HG02943 (cell line): ENCODE measurements at regions not wholly inside any gene's neighbourhood (a gene's known extent, or its start where the extent isn't known, plus 50 kb on each side); places are given as distances from the start of the nearest gene placed in this dataset.
"Not testable (repeated sequence)": the region's sequence is repeated elsewhere in the genome, so short reads cannot be mapped to it uniquely, and the experiment has no call there.

Source experiments
- ATAC-seq: cut with Tn5 transposase; IDR thresholded peaks from one replicate; pipeline ENCODE4 v1.9.1; 2021; ENCODE audit warnings: mild to moderate bottlenecking, low read depth, moderate library complexity; ENCODE audit not compliant: unreplicated experiment

DNA sequence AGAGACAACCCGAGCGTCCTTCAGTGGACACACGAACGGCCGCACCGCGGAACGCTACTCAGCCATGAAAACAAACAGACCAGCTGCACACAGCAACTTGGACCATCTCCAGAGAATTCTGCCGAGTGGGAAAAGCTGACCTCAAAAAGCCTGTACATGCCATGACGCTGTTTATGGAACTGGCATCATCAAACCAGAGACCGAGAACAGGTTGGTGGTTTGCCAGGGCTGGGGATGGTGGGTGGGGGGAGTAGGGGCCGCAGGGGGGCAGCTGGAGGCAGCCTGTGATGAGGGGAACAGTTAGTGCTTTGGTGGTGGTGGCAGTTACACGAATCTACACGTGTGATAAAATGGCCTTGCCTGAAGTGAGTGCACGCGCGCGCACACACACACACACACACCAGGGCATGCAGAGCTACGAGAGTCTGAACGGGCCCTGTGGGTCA lies 169.8 kb downstream of the LAT start:
- ATAC-seq = no peak

DNA sequence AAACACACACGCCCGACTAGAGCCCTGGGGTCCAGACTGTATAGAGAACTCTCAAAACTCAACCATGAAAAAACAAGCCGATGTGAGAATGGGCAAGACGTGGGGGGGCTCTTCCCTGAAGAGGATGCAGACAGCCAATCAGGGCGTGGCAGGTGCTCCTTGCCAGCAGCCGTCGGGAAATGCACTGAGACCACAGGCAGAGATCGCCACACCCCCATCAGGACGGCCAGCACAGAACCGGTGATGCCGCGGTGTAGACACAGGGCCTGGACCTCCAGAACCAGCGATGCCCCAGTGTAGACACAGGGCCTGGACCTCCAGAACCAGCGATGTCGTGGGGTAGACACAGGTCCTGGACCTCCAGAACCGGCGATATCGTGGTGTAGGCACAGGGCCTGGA lies 169.2 kb downstream of the LAT start:
- no peak for ATAC-seq

DNA sequence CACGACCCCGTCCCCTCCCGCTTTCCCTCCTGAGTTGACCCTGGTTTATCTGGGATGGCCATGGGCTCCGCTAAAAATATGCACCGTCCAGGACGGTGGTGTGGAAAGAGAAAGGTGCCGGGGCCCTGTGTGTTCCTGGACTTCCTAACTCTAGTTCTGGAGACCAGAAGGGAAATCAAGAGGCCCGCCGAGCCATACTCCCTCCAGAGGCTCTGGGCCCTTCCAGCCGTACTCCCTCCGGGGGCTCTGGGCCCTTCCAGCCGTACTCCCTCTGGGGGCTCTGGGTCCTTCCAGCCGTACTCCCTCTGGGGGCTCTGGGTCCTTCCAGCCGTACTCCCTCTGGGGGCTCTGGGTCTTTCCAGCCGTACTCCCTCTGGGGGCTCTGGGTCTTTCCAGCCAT lies 168.5 kb downstream of the LAT start:
- not testable (repeated sequence) for ATAC-seq

DNA sequence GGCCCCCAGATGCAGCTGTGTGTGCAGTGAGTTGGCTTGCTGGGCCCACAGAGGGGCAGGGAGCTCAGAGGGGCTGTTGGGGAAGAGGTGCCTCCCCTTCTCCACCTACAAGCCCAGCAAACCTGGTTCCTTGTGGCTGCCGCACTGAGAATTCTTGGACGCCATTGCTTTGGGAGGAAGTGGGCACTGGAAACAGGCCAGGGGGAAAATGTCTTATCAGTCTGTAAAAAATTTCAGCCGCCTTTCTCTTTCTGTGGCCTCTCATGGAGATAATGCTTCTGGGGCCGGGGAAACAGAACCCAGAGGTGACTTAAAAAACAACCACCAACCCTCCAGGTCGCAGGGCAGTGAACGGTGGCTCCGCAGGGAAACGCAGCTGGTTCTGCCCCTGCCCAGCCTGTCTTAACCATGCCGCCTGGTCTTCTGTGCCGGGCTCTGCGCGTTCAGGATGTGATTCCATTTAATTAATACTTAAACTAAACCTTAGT lies 167.7 kb downstream of the LAT start:
- not testable (repeated sequence) for ATAC-seq

DNA sequence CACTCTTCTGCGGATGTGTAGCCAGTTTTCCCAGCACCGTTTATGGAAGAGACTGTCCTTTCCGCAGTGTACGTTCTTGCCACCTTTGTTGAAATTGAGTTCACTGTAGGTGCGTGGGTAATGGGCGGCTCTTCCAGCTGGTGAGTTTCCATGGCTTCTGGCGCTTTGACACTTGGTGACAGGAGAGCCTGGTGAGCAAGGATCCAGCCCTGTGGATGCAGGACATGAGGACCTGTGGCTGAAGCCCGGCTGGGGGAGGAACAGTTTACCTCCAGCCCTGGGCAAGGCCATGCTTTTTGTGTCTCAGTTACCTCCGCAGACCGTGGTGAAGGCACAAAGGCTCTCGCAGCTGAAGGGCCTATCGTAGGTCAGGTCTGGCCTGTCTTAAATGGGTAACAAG lies 166.5 kb downstream of the LAT start:
- no peak for ATAC-seq

DNA sequence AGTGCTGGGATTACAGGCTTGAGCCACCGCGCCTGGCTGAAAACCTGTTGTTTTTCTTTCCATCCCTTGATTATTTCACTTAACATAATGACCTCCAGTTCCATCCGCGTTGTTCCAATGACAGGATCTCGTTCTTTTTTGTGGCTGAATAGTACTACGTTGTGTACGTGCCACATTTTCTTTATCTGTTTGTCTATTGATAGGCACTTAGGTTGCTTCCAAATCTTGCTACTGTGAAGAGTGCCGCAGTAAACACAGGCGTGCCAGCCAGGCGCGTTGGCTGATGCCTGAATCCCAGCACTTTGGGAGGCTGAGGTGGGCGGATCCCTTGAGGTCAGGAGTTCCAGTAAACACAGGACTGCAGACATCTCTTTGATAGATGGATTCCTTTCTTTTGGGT lies 165.1 kb downstream of the LAT start:
- not testable (repeated sequence) for ATAC-seq

DNA sequence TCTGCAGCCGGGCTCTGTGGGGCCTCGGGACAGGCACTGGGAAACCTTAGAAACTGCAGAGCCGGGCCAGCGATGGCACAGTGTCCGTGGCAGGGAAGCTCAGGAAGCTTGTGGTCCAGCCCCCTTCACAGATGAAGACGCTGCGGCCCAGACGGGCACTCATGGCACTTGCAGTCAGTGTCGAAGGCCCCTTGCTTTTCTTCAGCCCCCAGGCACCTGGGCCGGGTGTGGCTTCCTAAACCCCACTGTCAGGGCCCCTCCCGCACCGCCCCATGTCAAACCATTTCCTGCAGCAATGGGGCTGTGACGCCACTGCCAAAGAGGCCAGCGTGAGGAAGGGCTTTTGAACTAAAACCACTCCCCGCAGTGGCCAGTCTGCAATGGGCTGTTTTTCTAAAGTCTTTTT lies 164.0 kb downstream of the LAT start:
- no peak for ATAC-seq

DNA sequence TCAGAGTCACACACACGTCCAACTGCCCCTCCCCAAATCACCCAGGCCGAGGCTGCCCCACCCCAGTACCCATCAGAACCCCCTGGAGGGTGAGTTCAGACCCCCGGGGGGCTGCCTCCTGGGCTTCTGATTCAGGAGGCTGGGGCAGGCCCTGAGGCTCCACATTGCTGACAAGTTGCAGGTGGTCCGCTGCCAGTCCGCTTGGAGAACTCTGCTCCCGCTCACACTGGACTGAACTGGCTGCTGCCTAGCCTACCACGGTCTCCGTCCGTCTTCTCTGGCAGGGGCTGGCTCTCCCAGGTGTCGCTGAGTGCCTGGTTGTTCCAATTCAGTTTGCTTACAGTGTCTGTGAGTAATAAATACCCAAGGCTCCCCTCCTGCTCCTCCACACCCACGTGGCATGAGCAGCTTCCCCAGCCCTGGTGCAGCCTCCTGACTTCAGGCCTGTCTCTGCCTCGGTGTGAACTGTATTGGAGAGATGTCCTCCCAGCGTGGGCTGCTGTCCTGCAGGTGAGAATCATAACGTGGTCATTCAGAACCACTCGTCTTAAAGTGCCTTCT lies 163.4 kb downstream of the LAT start:
- no peak for ATAC-seq

DNA sequence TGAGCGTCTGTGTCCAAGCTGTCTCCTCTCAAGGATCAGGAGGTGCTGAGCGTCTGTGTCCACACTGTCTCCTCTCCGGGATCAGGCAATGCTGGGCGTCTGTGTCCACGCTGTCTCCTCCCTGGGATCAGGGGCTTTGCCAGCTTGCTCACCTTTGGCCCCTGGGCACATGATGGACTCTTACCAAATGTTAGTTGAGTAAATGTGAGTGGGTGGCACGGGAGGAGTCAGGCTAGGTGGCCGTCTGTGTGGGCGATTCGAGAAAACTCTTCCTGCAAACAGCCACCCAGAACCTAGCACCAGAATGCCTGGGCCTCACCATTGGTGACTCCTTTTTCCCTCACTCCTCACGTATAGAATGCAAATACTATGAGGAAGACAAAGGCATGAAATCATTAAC lies 162.9 kb downstream of the LAT start:
- not testable (repeated sequence) for ATAC-seq

DNA sequence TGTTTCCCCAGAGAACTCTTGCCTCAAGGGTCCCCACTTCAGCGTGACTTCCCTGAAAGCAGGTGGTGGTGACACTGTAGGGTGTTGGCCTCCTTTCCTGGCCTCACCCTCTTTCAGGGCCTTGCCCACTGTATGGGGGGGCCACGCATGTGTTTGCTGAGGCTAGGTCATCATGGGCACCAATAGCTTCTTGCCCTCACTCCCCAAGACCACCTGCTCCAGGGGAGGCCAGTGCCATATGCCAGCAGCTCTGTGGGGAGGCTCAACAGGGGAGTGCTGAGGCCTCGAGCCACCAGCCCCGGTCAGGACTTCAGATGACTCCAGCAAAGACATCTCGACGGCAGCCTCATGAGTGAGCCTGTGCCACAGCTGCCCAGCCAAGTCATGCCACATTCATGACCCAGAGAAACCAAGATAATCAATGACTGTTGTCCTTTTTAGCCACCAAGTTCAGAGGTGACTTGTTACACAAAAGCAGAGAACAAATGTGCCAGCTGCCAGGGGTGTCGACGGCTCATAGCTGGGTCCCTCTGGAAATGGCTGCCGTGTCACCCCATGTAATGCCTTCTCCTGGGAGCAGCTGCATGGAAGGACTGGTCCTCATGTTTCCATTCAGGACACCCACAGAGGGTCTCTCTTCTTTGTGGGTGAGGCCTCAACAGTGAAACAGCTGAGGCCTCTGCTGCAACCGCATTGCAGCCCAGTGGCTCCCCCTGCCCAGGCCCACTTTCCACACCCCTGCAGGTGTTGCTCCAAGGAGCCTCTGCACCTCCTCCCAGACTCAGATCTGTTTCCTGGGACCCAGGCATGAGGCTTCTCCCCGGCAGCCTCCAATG lies 162.2 kb downstream of the LAT start:
- ATAC-seq = not testable (repeated sequence)

- ATAC-seq = no peak
These were observed 161.4 kb downstream of the LAT start for GRCh38 chr16:29146266-29146665.

DNA sequence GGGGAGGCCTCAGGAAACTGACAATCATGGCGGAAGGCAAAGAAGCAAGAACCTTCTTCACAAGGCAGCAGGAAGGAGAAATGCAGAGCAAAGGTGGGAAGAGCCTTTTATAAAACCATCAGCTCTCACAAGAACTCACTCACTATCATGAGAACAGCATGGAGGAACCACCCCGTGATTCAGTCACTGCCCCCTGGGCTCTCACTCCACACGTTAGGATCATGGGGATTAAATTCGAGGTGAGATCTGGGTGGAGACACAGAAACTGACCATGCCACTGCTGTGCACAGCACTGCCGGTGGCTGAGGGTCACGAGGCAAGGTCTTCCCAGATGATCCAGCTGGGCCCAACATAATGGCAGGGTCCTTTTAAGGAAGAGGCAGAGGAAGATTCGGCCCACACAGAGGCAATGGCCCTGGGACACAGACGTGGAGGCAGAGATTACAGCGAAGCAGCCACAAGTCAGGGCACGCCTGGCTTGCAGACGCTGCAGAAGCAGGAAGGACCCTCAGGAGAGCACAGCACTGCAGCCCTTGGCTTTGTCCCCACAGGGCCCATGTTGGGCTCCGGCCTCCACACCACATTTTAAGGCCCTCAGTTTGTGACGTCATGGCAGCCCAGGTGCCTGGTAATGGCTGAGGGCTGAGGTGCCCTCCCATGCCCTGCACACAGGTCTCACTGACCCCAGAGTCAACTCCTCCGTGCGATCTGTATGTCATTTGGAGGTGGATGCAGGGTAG lies 160.8 kb downstream of the LAT start:
- not testable (repeated sequence) for ATAC-seq

DNA sequence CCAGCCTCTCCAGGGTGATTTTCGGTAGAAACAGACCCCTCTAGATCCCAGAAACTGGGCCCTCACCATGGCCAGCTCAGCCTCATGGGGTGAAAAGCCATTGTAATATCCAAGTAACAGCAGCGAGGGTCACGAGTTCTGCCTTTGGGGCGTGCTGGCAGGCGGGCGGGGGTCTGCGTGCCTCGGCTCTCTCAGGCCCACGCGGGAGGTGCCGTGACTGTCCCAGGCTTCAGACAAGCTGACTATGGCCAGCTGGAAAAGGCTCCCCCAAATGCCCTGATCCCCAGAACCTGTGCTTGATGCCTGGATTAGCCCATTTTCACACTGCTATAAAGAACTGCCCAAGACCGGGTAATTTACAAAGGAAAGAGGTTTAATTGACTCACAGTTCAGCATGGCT lies 160.2 kb downstream of the LAT start:
- ATAC-seq = not testable (repeated sequence)

DNA sequence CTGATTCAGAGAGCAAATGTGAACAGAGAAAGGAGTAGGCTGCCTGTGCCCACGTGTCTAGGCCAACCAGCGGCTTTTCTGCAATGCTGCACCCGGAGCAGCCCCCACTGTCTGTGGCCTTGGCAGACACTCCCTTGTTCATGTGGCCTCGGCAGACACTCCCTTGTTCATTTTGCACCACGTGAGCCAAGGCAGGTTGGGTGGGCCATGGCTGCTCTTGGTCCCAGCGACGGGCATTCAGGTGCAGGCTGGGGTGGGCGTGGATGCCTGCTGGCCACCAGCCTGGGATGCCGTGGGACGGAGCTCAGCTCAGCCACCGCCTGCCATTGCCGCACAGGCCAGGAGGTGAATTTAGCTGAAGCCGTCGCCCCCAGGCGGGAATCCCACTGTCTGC lies 159.8 kb downstream of the LAT start:
- not testable (repeated sequence) for ATAC-seq

- ATAC-seq = not testable (repeated sequence)
These were observed 159.2 kb downstream of the LAT start for GRCh38 chr16:29143739-29144668.

GRCh38 chr16:29142506-29142905 lies 157.7 kb downstream of the LAT start:
- not testable (repeated sequence) for ATAC-seq

GRCh38 chr16:29141586-29142324 lies 156.9 kb downstream of the LAT start:
- ATAC-seq = no peak

DNA sequence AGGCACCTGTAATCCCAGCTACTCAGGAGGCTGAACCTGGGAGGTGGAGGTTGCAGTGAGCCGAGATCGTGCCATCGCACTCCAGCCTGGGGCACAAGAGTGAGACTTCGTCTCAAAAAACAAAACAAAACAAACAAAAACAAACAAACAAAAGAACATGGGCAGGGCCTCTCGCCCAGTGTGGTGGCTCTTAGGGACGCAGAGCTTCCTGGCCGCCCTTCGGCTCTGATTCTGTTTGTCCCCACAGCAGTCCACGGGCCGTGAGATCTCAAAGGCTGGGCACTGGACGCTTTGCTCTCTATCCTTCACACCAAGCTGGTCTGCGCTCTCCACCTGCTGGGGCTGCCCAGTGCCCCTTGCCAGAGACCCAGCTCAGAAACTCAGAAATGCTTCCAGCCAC lies 156.3 kb downstream of the LAT start:
- ATAC-seq = not testable (repeated sequence)
